Activated naive CD8-positive, alpha-beta T cell treated with anti-CD3 and anti-CD28 coated beads, Interleukin-2, amount 50 U/mL, for 24 hours (primary cell): ENCODE measurements at regions not wholly inside any gene's neighbourhood (a gene's known extent, or its start where the extent isn't known, plus 50 kb on each side); places are given as distances from the start of the nearest gene placed in this dataset.

Experiments used
- ATAC-seq: fragments of 150-1000 bp; cut with Tn5 transposase; one replicate; pipeline ENCODE4 v1.10.0; 2021
- DNase-seq: peaks from one replicate; pipeline ENCODE4 v3.0.0; 2021
- H3K27ac Mint-ChIP-seq: one replicate; pipeline ENCODE4 v1.8.0; 2021; ENCODE audit warnings: mild to moderate bottlenecking, mixed read lengths
- H3K27me3 Mint-ChIP-seq: one replicate; pipeline ENCODE4 v1.8.0; 2021; ENCODE audit warnings: mixed read lengths
- H3K36me3 Mint-ChIP-seq: one replicate; pipeline ENCODE4 v1.8.0; 2021; ENCODE audit warnings: low read depth, mixed read lengths
- H3K4me1 Mint-ChIP-seq: one replicate; pipeline ENCODE4 v1.8.0; 2021; ENCODE audit warnings: mixed read lengths
- H3K4me3 Mint-ChIP-seq: one replicate; pipeline ENCODE4 v1.8.0; 2021; ENCODE audit warnings: mild to moderate bottlenecking, moderate library complexity, mixed read lengths
- H3K9me3 Mint-ChIP-seq: one replicate; pipeline ENCODE4 v1.8.0; 2021; ENCODE audit warnings: mixed read lengths

- Mint-ChIP-seq H3K36me3 (no peaks in the 10 kb centered on the region), H3K4me3 (no peak overlapping the region), H3K27ac (no peak overlapping the region), H3K27me3 (peaks cover 11% of the 10 kb centered on the region), H3K4me1 (no peaks in the 10 kb centered on the region), H3K9me3 (no peaks in the 10 kb centered on the region)
- DNase-seq: no peak
- no peak for ATAC-seq
These were observed 344.3 kb upstream of the UMPS start for GRCh38 chr3:124385996-124386395.

GRCh38 chr3:124386996-124387595 is 343.2 kb upstream of the UMPS start:
- no peak overlapping the region for H3K27ac Mint-ChIP-seq
- H3K36me3 Mint-ChIP-seq: no peaks in the 10 kb centered on the region
- no peak for ATAC-seq
- H3K4me1 Mint-ChIP-seq: no peaks in the 10 kb centered on the region
- no peaks in the 10 kb centered on the region for H3K9me3 Mint-ChIP-seq
- no peak for DNase-seq
- H3K4me3 Mint-ChIP-seq: no peak overlapping the region
- peaks cover 10% of the 10 kb centered on the region for H3K27me3 Mint-ChIP-seq

GRCh38 chr3:124391774-124392173 is 338.5 kb upstream of the UMPS start:
- H3K9me3 Mint-ChIP-seq: no peaks in the 10 kb centered on the region
- H3K27me3 Mint-ChIP-seq: peaks cover 5% of the 10 kb centered on the region
- no peak overlapping the region for H3K27ac Mint-ChIP-seq
- no peaks in the 10 kb centered on the region for H3K36me3 Mint-ChIP-seq
- no peaks in the 10 kb centered on the region for H3K4me1 Mint-ChIP-seq
- DNase-seq (no peak), ATAC-seq (no peak)
- no peak overlapping the region for H3K4me3 Mint-ChIP-seq

- DNase-seq (no peak), ATAC-seq (no peak)
- H3K36me3 Mint-ChIP-seq: no peaks in the 10 kb centered on the region
- H3K4me3 Mint-ChIP-seq: no peak overlapping the region
- peaks cover 5% of the 10 kb centered on the region for H3K27me3 Mint-ChIP-seq
- no peak overlapping the region for H3K27ac Mint-ChIP-seq
- H3K9me3 Mint-ChIP-seq: no peaks in the 10 kb centered on the region
- no peaks in the 10 kb centered on the region for H3K4me1 Mint-ChIP-seq
These were observed 336.9 kb upstream of the UMPS start for GRCh38 chr3:124393340-124393739.

GRCh38 chr3:124395162-124395561 is 335.1 kb upstream of the UMPS start:
- Mint-ChIP-seq H3K9me3 (no peaks in the 10 kb centered on the region), H3K4me3 (no peak overlapping the region), H3K36me3 (no peaks in the 10 kb centered on the region), H3K4me1 (no peaks in the 10 kb centered on the region), H3K27me3 (peaks cover 7% of the 10 kb centered on the region), H3K27ac (no peak overlapping the region)
- DNase-seq: no peak
- ATAC-seq: no peak

- ATAC-seq: no peak
- H3K27me3 Mint-ChIP-seq: peaks cover 7% of the 10 kb centered on the region
- no peaks in the 10 kb centered on the region for H3K9me3 Mint-ChIP-seq
- H3K4me1 Mint-ChIP-seq: no peaks in the 10 kb centered on the region
- DNase-seq: no peak
- no peaks in the 10 kb centered on the region for H3K36me3 Mint-ChIP-seq
- H3K4me3 Mint-ChIP-seq: no peak overlapping the region
- no peak overlapping the region for H3K27ac Mint-ChIP-seq
These were observed 334.5 kb upstream of the UMPS start for GRCh38 chr3:124395584-124396338.

- H3K4me1 Mint-ChIP-seq: no peaks in the 10 kb centered on the region
These were observed 333.8 kb upstream of the UMPS start for GRCh38 chr3:124396339-124396950.

GRCh38 chr3:124397088-124397487 is 333.2 kb upstream of the UMPS start:
- H3K4me3 Mint-ChIP-seq: no peak overlapping the region
- ATAC-seq: no peak
- no peaks in the 10 kb centered on the region for H3K4me1 Mint-ChIP-seq
- no peaks in the 10 kb centered on the region for H3K9me3 Mint-ChIP-seq
- peaks cover 7% of the 10 kb centered on the region for H3K27me3 Mint-ChIP-seq
- no peak for DNase-seq
- no peak overlapping the region for H3K27ac Mint-ChIP-seq
- no peaks in the 10 kb centered on the region for H3K36me3 Mint-ChIP-seq

More at GRCh38 chr3:124396339-124396950, 333.8 kb upstream of the UMPS start:
- H3K36me3 Mint-ChIP-seq: no peaks in the 10 kb centered on the region
- no peaks in the 10 kb centered on the region for H3K9me3 Mint-ChIP-seq
- DNase-seq (no peak), ATAC-seq (no peak)
- H3K27me3 Mint-ChIP-seq: peaks cover 7% of the 10 kb centered on the region
- H3K4me3 Mint-ChIP-seq: no peak overlapping the region
- H3K27ac Mint-ChIP-seq: no peak overlapping the region

- no peak overlapping the region for H3K4me3 Mint-ChIP-seq
- no peak overlapping the region for H3K27ac Mint-ChIP-seq
- DNase-seq (no peak), ATAC-seq (no peak)
- no peaks in the 10 kb centered on the region for H3K9me3 Mint-ChIP-seq
- peaks cover 7% of the 10 kb centered on the region for H3K27me3 Mint-ChIP-seq
- H3K36me3 Mint-ChIP-seq: no peaks in the 10 kb centered on the region
- no peaks in the 10 kb centered on the region for H3K4me1 Mint-ChIP-seq
These were observed 331.7 kb upstream of the UMPS start for GRCh38 chr3:124398594-124398993.

- no peaks in the 10 kb centered on the region for H3K4me1 Mint-ChIP-seq
These were observed 328.4 kb upstream of the UMPS start for GRCh38 chr3:124401843-124402242.

GRCh38 chr3:124402791-124403190 is 327.5 kb upstream of the UMPS start:
- Mint-ChIP-seq H3K4me1 (no peaks in the 10 kb centered on the region), H3K27me3 (peaks cover 3% of the 10 kb centered on the region), H3K9me3 (no peaks in the 10 kb centered on the region), H3K27ac (no peak overlapping the region), H3K36me3 (no peaks in the 10 kb centered on the region), H3K4me3 (no peak overlapping the region)
- DNase-seq: no peak
- ATAC-seq: no peak

More at GRCh38 chr3:124401843-124402242, 328.4 kb upstream of the UMPS start:
- Mint-ChIP-seq H3K27ac (no peak overlapping the region), H3K4me3 (no peak overlapping the region), H3K36me3 (no peaks in the 10 kb centered on the region), H3K27me3 (peaks cover 3% of the 10 kb centered on the region), H3K9me3 (no peaks in the 10 kb centered on the region)
- DNase-seq (no peak), ATAC-seq (no peak)

GRCh38 chr3:124404621-124405020 is 325.6 kb upstream of the UMPS start:
- Mint-ChIP-seq H3K9me3 (no peaks in the 10 kb centered on the region), H3K27ac (no peak overlapping the region), H3K4me1 (no peaks in the 10 kb centered on the region), H3K4me3 (no peak overlapping the region), H3K27me3 (peaks cover 5% of the 10 kb centered on the region), H3K36me3 (no peaks in the 10 kb centered on the region)
- ATAC-seq (no peak), DNase-seq (no peak)

- H3K4me3 Mint-ChIP-seq: no peak overlapping the region
- H3K27me3 Mint-ChIP-seq: peaks cover 8% of the 10 kb centered on the region
- H3K4me1 Mint-ChIP-seq: no peaks in the 10 kb centered on the region
- ATAC-seq (no peak), DNase-seq (no peak)
- no peak overlapping the region for H3K27ac Mint-ChIP-seq
- H3K36me3 Mint-ChIP-seq: no peaks in the 10 kb centered on the region
- no peaks in the 10 kb centered on the region for H3K9me3 Mint-ChIP-seq
These were observed 323.0 kb upstream of the UMPS start for GRCh38 chr3:124407260-124407659.

- no peaks in the 10 kb centered on the region for H3K4me1 Mint-ChIP-seq
- H3K36me3 Mint-ChIP-seq: no peaks in the 10 kb centered on the region
- no peaks in the 10 kb centered on the region for H3K9me3 Mint-ChIP-seq
- DNase-seq (no peak), ATAC-seq (no peak)
- H3K27me3 Mint-ChIP-seq: peaks cover 8% of the 10 kb centered on the region
- H3K4me3 Mint-ChIP-seq: no peak overlapping the region
- H3K27ac Mint-ChIP-seq: no peak overlapping the region
These were observed 320.5 kb upstream of the UMPS start for GRCh38 chr3:124409650-124410275.

- Mint-ChIP-seq H3K27ac (no peak overlapping the region), H3K9me3 (no peaks in the 10 kb centered on the region), H3K4me3 (no peak overlapping the region), H3K27me3 (peaks cover 8% of the 10 kb centered on the region), H3K36me3 (no peaks in the 10 kb centered on the region), H3K4me1 (no peaks in the 10 kb centered on the region)
- ATAC-seq (no peak), DNase-seq (no peak)
These were observed 319.8 kb upstream of the UMPS start for GRCh38 chr3:124410471-124410870.
